Ovary (tissue), 7 donors: ENCODE measurements at regions not wholly inside any gene's neighbourhood (a gene's known extent, or its start where the extent isn't known, plus 50 kb on each side); places are given as distances from the start of the nearest gene placed in this dataset.
"Not testable (repeated sequence)": the region's sequence is repeated elsewhere in the genome, so short reads cannot be mapped to it uniquely, and the experiment has no call there.

Source experiments
- DNase-seq, 5 donors: peaks; one replicate each; pipeline ENCODE4 v3.0.0-alpha.2; 2019 to 2020
- H3K27ac ChIP-seq, 2 donors: fragments of 200-600 bp; one replicate each; pipeline versions ENCODE4 v1.5.1 to v1.8.0; 2019 to 2022
- H3K27me3 ChIP-seq: fragments of 200-600 bp; one replicate; pipeline ENCODE4 v1.8.0; 2022
- H3K36me3 ChIP-seq: fragments of 200-600 bp; sonication (generic); one replicate; pipeline ENCODE4 v1.5.1; 2019
- H3K4me1 ChIP-seq: one replicate; pipeline ENCODE4 v1.8.1; 2013; ENCODE audit warnings: mild to moderate bottlenecking, moderate library complexity; ENCODE audit not compliant: insufficient read depth
- H3K4me3 ChIP-seq: fragments of 200-600 bp; sonication (generic); one replicate; pipeline ENCODE4 v1.5.1; 2017
- H3K9me3 ChIP-seq, 2 donors: fragments of 200-600 bp in 1 of 2; sonication (generic) in 1 of 2; one replicate each; pipeline versions ENCODE4 v1.5.1 to v1.8.1; 2013 to 2019; ENCODE audit warnings: mild to moderate bottlenecking in 1 of 2, moderate library complexity in 1 of 2
- EP300 ChIP-seq: sonication (generic); formaldehyde crosslinking; IDR thresholded peaks from one replicate; pipeline ENCODE4 v1.6.1; 2017; ENCODE audit warnings: antibody characterized with exemption
- POLR2A ChIP-seq: fragments of 450-650 bp; IDR thresholded peaks from one replicate; pipeline ENCODE4 v1.6.1; 2017; ENCODE audit warnings: antibody characterized with exemption, mild to moderate bottlenecking, moderate library complexity
- WGBS, 3 donors: extraction: QIAGEN DNeasy Blood & Tissue Kit in 1 of 3; methylation state at CpG; one replicate each; pipeline versions ENCODE4 v1.1.5 to v1.1.7; 2013 to 2017; 5-methylcytosine and 5-hydroxymethylcytosine counted together
- intact Hi-C, 4 donors: fragments of 100-400 bp; cut with DNase I; formaldehyde crosslinking; loops; one replicate each; pipeline versions ENCODE4 v1.11.0 to v1.15.1; 2022 to 2023
- TF ChIP-seq, protein P1 (sequence below), 3 donors: fragments of 450-650 bp in 2 of 3; fragments of 200-600 bp in 1 of 3; IDR thresholded peaks; one replicate each; pipeline versions ENCODE4 v1.5.1 to v1.8.0; 2016 to 2022; ENCODE audit warnings: antibody characterized with exemption in 3 of 3, mild to moderate bottlenecking in 1 of 3
- donor health status: DM: no; HTN: no; CAD: no; lungs with moderate emphysema.
- donor health status: DM: no; HTN: no; CAD: no.
- donor health status: Bipolar disorder and iron deficiency.
- donor health status: DM: no; HTN: no; CAD: no.
- donor health status: DM: yes; HTN: yes; CAD: no.

DNA sequence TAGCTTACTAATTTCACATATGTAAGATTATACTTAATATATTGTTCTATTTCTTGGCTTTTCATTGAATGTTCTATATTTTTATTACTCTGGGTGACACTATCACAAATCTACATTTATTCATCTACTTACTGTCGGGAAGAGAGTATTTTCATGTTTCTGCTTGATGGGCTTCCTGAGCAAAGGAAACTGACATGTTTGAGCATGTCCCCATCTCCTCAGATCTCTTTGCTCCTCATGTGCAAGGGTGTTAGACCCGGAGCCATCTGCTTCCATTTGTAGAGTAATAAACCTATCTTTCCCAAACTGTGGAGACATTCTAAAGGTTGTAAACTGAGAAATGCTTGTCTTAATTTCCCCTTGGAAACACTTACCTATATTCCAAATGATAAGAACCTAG lies 103.5 kb downstream of the LSMEM1 start:
- Histone ChIP-seq H3K9me3 (no peaks in the 10 kb centered on the region), H3K27me3 (no peaks in the 10 kb centered on the region), H3K4me1 (no peaks in the 10 kb centered on the region), H3K4me3 (no peak overlapping the region), H3K36me3 (no peaks in the 10 kb centered on the region), H3K27ac (no peak overlapping the region)
- intact Hi-C loops = no loop called here
- TF ChIP-seq EP300 (no peak), POLR2A (no peak)
- TF ChIP-seq, protein P1, sequence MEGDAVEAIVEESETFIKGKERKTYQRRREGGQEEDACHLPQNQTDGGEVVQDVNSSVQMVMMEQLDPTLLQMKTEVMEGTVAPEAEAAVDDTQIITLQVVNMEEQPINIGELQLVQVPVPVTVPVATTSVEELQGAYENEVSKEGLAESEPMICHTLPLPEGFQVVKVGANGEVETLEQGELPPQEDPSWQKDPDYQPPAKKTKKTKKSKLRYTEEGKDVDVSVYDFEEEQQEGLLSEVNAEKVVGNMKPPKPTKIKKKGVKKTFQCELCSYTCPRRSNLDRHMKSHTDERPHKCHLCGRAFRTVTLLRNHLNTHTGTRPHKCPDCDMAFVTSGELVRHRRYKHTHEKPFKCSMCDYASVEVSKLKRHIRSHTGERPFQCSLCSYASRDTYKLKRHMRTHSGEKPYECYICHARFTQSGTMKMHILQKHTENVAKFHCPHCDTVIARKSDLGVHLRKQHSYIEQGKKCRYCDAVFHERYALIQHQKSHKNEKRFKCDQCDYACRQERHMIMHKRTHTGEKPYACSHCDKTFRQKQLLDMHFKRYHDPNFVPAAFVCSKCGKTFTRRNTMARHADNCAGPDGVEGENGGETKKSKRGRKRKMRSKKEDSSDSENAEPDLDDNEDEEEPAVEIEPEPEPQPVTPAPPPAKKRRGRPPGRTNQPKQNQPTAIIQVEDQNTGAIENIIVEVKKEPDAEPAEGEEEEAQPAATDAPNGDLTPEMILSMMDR (IDR thresholded peaks at IDR 0.05) = no peak
- WGBS, 3 donors = 55 to 71% (median 59%) methylated on average over 2 of the region's 2 CpGs
- DNase-seq = no peak

DNA sequence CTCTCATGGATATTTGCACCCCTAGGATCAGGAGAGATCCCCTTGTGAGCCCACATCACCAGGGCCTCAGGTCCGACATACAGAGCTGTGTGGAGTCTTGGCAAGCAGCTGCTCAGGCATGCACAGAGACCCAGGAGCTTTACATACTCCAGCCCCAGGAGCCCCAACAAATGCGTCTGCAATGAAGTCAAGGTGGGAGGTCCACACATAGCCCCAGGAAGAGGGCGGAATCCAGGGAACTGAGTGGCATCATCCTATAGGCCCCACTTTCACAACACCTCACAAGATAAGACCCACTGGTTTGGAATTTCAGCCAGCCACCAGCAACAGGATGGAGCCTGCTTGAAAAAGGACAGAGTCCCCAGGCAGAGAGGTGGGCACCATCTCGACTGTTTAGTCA lies 106.7 kb downstream of the LSMEM1 start:
- TF ChIP-seq, protein P1 (IDR thresholded peaks at IDR 0.05) = no peak
- TF ChIP-seq EP300 (no peak), POLR2A (no peak)
- DNase-seq = no peak
- intact Hi-C loops = no loop called here

GRCh38 chr7:112592565-112593263 lies 111.9 kb downstream of the LSMEM1 start:
- intact Hi-C loops, DNase-seq, H3K9me3 ChIP-seq, H3K27me3 ChIP-seq, H3K4me1 ChIP-seq, H3K36me3 ChIP-seq, H3K27ac ChIP-seq, H3K4me3 ChIP-seq: not testable (repeated sequence)
- 62 to 86% (median 85%) methylated on average over 4 of the region's 4 CpGs for WGBS, 3 donors

More for the DNA sequence above, 106.7 kb downstream of the LSMEM1 start:
- no peaks in the 10 kb centered on the region for H3K4me1 ChIP-seq
- H3K27me3 ChIP-seq = no peaks in the 10 kb centered on the region
- no peak overlapping the region for H3K4me3 ChIP-seq
- no peak overlapping the region for H3K27ac ChIP-seq
- H3K9me3 ChIP-seq = no peaks in the 10 kb centered on the region
- WGBS, 3 donors = 82 to 87% (median 84%) methylated on average over 4 of the region's 4 CpGs
- no peaks in the 10 kb centered on the region for H3K36me3 ChIP-seq

DNA sequence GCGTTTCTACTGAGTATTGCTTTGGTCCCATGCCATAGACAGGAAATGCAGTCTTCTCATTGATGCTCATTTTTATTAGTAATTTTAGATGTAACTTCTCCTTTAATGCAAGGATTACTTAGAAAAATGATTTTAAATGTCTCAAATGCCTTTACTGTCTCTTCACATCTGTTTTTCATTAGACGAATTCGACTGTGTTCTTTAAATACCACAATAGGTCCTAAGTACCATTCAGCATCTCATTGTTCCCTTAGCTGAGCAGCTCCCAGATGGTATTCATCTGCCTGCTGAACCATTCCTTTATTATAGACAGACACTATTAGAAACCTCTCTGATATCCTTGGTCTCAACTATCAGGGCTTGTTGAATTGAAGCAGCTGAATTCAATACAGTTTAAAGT lies 113.6 kb downstream of the LSMEM1 start:
- intact Hi-C loops = no loop called here
- no peak overlapping the region for H3K27ac ChIP-seq
- WGBS, 3 donors = 15 to 20% (median 17%) methylated on average over 3 of the region's 3 CpGs
- TF ChIP-seq, protein P1 (IDR thresholded peaks at IDR 0.05) = no peak
- no peak overlapping the region for H3K4me3 ChIP-seq
- H3K36me3 ChIP-seq = no peaks in the 10 kb centered on the region
- no peak for DNase-seq
- H3K27me3 ChIP-seq = no peaks in the 10 kb centered on the region
- H3K4me1 ChIP-seq = no peaks in the 10 kb centered on the region
- no peaks in the 10 kb centered on the region for H3K9me3 ChIP-seq

DNA sequence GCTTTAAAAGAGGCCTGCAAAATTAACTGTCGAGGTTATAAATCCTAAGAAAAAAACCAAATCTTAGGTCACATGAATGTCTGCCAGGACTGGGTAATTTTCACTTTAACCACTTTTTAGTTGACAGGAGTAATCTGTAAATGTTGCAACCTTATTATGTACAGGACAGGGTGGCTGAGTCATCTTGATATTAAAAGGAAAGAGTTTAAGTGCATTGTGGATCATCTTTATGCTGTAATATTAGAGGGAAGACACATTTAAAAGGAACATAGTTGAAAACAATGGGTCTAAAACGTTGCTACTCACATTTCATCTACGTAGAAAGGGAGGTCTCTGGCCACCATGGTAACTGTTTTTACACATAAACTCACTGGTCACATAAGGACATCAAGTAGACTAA lies 115.5 kb downstream of the LSMEM1 start:
- TF ChIP-seq EP300 (no peak), POLR2A (no peak)
- TF ChIP-seq, protein P1 (IDR thresholded peaks at IDR 0.05) = no peak
- no peak for DNase-seq
- H3K27ac ChIP-seq = no peak overlapping the region
- H3K9me3 ChIP-seq = no peaks in the 10 kb centered on the region
- intact Hi-C loops = no loop called here
- H3K27me3 ChIP-seq = no peaks in the 10 kb centered on the region
- H3K4me3 ChIP-seq = no peak overlapping the region
- H3K4me1 ChIP-seq = no peaks in the 10 kb centered on the region
- no peaks in the 10 kb centered on the region for H3K36me3 ChIP-seq
- 8 to 13% (median 11%) methylated on average over 3 of the region's 3 CpGs for WGBS, 3 donors
